DMS153 treated with DMSO at 0.1 percent for 48 hours (cell line): ENCODE measurements at regions not wholly inside any gene's neighbourhood (a gene's known extent, or its start where the extent isn't known, plus 50 kb on each side); places are given as distances from the start of the nearest gene placed in this dataset.
A peak's percentile ranks its signal among the peaks of the same experiment; 100 is the strongest.

Experiments
- DNase-seq: peaks from one replicate; lab custom pipeline; 2025; ENCODE audit not compliant: unreplicated experiment; lab: John Stamatoyannopoulos, UW

GRCh38 chr12:67533159-67533558, 115.4 kb upstream of the DYRK2 start:
- no peak for DNase-seq

- no peak for DNase-seq
These were observed 114.5 kb upstream of the DYRK2 start for GRCh38 chr12:67534046-67534445.

- no peak for DNase-seq
These were observed 113.9 kb upstream of the DYRK2 start for GRCh38 chr12:67534681-67535080.

- no peak for DNase-seq
These were observed 113.4 kb upstream of the DYRK2 start for GRCh38 chr12:67535176-67535575.

DNA sequence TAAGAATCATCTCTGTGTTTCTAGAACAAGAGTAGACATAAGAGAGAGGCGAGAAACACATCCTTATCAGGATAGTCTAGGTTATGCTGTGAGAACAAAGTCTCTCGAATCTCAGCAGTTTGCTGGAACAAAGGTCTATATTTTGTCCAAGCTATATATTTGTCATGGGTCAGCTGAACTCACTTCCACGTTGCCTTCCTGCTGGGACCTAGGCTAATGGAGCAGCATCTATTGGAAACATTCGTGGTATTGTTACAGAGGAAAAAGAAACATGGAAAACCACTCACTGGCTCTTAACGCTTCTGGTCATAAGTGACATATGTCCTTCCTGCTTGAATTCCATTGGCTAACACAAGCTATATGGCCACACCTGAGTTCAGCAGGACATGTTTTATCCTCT, 112.6 kb upstream of the DYRK2 start:
- no peak for DNase-seq

GRCh38 chr12:67539329-67539728, 109.2 kb upstream of the DYRK2 start:
- no peak for DNase-seq

GRCh38 chr12:67539946-67540345, 108.6 kb upstream of the DYRK2 start:
- DNase-seq, result no peak

DNA sequence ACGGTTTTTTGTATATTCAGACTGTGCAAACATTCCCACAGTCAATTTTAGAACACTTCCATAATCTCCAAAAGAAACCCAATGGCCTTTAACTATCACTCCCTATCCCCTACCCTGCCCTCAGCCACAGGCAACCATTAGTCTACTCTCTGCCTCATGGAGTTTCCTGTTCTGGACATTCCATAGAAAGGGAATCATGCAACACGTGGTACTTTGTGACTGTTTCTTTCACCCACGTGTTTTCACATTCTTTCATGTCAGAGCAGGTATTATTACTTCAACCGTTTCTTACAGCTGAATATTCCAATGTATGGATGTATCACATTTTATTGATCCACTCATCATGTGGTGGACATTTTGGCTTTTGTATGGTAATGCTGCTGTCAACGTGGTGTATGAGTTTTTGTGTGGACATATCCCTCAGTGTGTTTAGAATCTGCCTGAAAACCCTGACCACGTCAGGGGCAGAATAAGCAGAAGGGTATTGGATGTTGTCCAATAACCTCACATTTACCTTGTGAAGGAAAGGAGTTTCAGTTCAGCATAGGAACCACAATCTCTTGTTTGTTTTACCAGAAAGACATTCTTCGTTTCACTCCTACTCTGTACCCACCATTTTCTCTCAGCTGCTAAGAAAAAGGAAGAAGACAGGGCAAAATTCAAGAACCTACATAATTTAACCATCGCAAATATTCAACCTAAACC, 107.5 kb upstream of the DYRK2 start:
- no peak for DNase-seq

DNA sequence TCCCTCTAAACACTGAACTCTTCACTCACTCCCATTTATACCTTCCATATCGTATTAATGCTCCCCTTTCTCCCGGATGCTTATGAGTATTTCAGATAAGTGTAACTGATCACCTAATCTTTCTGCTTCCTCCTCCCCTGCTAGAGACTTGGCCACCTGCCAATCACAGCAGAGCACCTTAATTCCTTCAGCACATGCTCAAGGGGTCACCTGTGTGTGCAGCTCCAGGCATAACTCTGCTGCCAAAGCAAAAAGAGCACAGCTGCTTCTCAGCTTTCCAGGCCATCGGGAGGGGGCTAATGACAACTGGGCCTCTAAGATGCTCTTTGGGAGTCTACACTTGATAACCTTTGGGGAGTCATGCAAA, 106.9 kb upstream of the DYRK2 start:
- peak; percentile 23 for DNase-seq

DNA sequence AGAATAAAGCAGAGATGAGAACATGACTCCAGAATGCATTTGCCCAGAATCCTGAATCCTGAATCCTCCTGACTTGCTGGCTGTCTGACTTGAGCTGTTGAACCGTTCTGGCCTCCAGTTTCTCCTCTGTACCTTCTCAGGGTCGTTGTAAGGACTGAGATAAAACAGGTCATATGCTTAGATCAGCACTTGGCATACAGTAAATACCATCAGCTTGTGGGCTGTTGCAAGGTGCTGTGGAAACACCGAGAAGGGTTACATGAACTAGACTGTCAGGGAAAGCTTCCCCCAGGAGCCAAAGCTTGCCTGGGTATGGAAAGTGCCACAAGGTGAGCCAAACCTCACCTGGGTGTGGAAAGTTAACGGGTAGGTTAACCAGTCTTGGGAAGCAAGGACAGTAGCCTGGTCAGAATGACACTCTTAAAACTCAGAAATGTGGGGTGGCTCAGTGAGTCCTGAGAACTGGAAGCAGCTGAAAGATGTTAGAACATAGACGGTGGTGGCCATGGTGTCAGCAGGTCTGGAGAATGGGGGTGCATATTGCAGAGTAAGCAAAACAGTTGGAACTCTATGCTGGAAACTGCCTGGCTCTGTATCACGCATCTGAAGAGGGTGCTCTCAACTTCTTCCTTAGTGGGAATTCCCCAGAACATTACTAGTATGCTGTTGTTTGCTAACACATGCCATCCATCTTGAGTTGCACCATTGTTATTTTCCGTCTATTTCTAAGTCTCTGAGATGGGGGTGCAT, 105.3 kb upstream of the DYRK2 start:
- DNase-seq, result no peak

DNA sequence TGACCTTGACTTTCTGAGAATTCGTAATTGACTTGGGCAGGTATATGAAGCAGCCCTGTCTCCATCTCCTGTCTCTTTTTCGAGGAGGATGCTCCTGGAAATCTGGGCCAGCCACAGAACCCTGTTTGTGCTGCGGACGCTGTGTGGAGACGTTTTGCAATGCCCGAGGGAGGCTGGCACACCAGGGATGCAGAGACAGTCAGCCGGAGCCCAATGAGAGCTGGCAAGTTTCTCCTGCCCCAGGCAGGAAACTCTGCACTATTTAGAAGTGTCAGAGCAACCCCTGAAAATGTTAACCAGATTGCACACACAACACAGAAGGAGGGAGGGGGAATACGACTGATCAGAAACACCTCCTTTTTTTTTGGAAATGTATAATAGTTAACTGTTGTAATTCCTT, 103.2 kb upstream of the DYRK2 start:
- no peak for DNase-seq

GRCh38 chr12:67546746-67547145, 101.8 kb upstream of the DYRK2 start:
- no peak for DNase-seq

DNA sequence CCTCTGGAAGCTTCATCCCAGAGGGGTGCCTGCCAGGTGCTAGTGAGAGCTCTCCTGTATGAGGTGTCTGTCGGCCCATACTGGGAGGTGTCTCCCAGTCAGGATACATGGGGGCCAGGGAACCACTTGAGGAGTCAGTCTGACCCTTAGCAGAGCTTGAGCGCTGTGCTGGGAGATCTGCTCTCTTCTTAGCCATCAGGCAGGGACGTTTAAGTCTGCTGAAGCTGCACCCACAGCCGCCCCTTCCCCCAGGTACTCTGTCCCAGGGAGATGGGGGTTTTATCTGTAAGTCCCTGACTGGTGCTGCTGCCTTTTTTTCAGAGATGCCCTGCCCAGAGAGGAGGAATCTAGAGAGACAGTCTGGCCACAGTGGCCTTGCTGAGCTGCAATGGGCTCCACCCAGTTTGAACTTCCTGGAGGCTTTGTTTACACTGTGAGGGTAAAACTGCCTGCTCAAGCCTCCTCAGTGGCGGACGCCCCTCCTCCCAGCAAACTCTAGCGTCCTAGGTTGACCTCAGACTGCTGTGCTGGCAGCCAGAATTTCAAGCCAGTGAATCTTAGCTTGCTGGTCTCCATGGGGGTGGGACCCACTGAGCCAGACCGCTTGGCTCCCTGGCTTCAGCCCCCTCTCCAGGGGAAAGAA, 93.3 kb upstream of the DYRK2 start:
- DNase-seq, result peak; percentile 69

DNA sequence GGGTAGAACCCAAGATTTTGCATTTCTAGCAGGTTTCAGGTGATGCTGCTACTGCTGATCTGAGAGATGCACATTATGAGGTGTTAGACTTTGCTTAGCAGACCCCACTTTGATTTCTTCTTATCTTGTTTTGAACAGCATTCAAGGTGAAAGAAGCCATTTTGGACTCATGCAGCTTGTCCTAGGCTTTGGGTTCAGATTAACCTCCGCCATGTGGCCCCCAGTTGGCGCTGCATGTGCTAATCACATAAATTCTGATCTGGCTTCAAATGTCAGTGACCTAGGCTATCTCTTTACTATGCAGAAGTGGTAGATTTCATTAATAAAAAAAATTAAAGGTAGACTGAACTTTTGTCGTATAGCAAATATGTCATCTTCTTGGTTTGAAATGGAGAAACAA, 89.8 kb upstream of the DYRK2 start:
- no peak for DNase-seq

- DNase-seq, result no peak
These were observed 88.8 kb upstream of the DYRK2 start for GRCh38 chr12:67559751-67560150.

DNA sequence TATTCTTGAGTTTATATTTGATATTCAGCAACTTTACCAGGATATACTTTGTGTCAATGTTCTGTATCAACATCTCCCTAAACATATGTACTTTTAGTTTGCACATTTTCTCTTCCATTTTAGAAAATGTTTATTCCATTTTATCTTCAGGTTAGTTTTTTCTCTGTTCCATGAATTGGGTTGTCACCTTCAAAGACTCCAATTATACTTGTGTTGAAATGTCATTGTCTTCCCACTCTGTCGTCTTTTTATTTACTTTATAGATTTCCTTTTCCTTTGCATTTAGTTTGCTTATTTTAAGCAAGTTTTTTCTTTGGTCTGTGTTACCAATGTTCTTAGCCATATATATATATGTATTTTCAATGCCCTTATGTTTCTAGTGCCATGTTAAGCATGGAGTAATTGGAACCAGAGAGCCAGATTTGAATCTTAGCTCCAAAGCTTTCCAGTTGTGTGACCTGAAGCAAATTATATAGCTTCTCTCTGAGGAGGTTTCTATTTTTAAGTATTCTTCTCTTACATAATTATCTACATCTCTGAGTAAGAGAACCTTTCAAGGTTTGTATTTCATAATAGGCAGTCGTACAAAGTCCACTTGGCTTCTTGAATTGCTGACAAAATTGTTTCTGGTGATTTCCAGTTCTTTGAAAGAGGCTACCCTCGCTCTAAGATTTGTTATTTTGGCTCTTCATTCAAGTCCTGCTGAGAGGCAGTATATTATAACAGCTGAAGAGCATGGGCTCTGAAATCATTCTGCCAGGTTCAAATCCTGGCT, 85.8 kb upstream of the DYRK2 start:
- DNase-seq, result no peak

DNA sequence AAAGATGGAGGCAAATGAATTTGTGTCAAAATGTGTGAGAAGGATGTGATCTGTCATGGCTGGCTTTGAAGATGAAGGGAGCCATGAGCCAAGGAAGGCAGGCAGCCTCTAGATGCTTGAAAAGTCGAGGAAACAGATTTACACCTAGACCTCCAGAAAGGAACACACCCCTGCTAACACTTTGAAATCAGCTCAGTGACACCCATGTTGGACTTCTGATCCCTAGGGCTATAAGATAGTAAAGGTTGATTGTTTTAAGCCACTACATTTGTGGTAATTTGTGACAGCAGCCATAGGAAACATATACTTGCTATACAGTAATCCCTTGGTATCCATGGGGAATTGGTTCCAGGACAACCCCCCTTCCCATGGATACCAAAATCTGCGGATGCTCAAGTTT, 80.5 kb upstream of the DYRK2 start:
- no peak for DNase-seq

DNA sequence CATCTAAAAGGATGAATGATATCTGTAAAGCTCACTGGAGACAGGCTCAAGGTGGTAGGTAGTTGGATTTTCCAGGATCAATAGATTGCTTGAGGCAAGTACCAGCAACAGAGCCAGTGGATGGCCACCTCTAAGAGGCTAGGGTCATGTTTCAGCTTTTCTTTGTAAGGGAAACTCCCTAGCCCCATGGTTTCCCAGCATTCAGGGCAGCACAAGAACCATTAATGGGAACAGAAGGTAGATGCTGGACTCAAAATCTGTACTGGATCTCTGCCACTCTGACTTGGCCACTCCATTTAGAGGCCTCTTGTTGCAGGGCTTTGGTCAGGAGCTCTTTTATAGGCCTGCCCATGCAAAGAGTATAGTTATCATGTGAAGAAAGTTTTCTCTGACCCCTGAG, 76.1 kb upstream of the DYRK2 start:
- no peak for DNase-seq

- no peak for DNase-seq
These were observed 75.0 kb upstream of the DYRK2 start for GRCh38 chr12:67573566-67573965.

GRCh38 chr12:67578976-67579661, 69.4 kb upstream of the DYRK2 start:
- no peak for DNase-seq

DNA sequence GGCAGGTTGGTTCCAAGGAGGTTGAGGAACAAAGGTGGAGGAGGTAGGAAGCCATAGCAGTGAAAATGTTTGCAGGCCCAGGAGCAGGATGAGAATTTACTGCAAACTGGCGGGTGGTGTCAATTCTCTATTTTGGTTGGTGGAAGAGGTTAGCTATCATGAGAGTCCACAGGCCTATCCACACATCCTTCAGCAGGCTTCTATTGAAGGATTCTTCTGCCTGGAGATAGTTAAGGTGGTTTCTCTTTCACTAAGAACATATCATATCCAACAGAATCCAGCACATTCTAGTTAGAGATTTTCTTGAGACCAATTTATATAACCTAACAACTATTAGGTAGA, 68.9 kb upstream of the DYRK2 start:
- no peak for DNase-seq
